ENCODE measurements at regions not wholly inside any gene's neighbourhood (a gene's known extent, or its start where the extent isn't known, plus 50 kb on each side); places are given as distances from the start of the nearest gene placed in this dataset.

DNA sequence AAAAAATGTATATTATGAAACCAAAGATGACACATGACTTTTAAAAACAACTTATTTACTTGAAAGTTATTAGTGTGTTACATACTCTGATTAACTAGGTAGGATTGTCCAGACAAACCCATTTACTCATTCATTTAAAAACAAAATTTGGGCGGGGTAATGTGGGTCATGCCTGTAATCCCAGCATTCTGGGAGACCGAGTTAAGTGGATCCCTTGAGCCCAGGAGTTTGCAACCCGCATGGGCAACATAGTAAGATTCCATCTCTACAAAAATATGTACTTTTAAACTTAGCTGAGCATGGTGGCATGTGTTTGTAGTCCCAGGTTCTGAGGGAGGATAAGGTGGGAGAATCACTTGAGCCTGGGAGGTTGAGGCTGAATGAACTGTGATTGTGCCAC, 1414.7 kb downstream of the PLA2G4A start:
- DNase-seq: no peak

DNA sequence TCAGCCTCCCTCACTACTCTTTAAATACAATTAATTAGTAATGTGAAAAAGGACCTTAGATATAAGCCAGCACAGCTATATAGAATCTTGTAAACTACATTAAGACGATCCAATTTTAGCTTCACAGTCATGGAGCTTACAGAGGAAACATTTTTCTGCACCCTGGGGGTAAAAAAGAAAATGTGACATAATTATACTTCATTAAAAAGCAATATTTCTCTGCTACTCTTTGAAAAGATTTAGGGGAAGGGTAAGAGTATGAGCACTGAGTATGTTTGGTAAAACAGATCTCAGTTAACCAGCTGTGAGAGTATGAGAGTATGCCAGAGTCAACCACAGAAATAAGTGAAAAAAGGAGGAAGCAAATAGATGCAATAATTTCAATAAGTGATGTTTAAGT, 1415.9 kb downstream of the PLA2G4A start:
- no peak for DNase-seq

- no peak for DNase-seq
Measured at GRCh38 chr1:188247255-188247654, 1418.5 kb downstream of the PLA2G4A start.

- no peak for DNase-seq
Measured at GRCh38 chr1:188249811-188250210, 1421.1 kb downstream of the PLA2G4A start.

- no peak for DNase-seq
Measured at GRCh38 chr1:188251036-188251435, 1422.3 kb downstream of the PLA2G4A start.

GRCh38 chr1:188261849-188262248, 1433.1 kb downstream of the PLA2G4A start:
- DNase-seq: no peak

DNA sequence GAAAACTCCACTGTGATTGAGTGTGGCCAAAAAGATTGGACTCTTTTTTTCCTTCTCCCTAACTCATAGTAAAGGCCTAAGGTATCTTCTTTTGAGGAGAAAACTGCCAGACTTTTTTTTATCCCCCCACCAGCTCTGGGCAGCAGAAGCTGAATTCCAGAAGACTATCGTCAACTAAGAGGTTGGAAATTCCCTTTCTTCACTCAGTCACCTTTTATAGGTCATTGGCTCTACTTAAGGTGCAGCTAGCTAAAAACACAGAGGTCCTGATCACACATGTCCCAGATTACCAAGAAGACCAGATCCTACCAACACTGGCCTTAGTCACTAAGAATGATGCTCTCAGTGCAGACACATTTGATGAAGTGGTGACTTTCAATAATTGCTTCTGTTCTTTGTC, 1441.2 kb downstream of the PLA2G4A start:
- DNase-seq: no peak

GRCh38 chr1:188270497-188270896, 1441.7 kb downstream of the PLA2G4A start:
- no peak for DNase-seq

DNA sequence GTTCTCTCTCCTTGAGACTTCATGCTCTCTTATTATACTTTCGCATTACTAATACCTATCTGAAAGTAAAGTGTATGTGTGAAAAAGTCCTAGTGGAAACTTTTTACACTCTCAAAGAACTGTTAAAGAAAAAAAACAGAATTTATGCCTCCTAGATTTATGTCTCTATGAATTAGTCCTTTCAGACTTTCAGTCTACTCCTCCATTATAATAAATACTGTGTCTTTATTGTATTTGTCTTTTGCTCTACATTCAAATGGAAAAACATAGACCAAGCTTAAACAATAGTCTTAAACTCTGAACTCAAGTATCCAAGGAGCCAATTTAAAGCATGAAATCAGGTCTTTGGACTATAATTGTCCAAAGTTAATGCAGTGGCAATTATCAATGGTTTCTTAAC, 1449.0 kb downstream of the PLA2G4A start:
- DNase-seq: no peak

DNA sequence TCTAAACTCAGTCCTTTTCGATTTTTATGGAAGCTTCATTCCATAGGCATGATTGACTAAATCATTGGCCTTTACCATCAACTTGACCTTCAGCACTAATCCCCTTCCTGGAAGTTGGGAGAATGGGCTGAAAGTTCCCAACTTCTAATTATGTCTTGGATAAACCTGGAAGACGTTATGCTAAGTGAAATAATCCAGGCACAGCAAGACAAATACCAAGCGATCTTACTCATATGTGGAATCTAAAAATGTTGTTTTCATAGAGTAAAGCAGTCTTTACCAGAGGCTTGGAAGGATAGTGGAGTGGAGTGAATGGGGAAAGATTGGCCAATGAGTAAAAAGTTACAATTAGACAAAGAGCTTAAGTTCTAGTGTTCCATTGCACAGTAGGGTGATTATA, 1453.2 kb downstream of the PLA2G4A start:
- no peak for DNase-seq

DNA sequence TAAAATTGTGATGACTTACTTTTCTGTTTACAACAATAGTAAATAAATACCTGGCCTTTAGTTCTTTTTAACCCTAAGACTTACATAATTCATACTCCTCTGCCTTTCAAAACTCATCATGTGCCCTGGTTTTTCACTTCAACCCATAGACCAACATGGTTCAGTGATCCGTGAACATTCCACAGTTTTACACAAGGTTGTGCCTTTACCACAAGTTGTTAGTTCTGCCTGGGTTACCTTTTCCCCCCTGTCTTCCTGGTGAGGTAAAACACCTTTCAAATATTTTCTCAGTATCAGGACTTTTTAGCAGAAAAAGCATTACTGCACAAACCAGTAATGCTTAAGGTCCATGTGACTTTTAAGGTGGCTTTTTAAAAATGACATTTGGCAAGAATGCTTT, 1466.4 kb downstream of the PLA2G4A start:
- DNase-seq: no peak

GRCh38 chr1:188302746-188303145, 1474.0 kb downstream of the PLA2G4A start:
- DNase-seq: no peak

GRCh38 chr1:188314557-188315137, 1485.9 kb downstream of the PLA2G4A start:
- no peak for DNase-seq

GRCh38 chr1:188317894-188318293, 1489.1 kb downstream of the PLA2G4A start:
- no peak for DNase-seq

DNA sequence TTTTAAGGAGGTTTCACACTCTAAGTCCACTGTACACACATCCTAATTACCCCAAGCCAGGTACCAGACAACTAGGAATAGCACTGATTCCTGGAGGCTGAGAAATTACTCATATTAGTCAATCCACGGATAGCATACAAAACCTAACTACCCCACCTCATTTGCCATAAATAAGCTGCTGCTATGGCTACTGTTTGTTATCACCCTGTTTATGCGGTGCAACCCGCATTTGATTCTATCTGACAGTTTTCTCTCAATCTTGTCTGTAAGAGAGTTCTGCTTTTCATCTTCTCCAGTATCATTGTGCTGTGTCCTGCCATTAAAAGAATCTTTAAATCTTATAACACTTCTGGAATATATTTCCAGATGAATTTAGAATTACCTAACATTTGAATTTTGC, 1496.5 kb downstream of the PLA2G4A start:
- DNase-seq: no peak

DNA sequence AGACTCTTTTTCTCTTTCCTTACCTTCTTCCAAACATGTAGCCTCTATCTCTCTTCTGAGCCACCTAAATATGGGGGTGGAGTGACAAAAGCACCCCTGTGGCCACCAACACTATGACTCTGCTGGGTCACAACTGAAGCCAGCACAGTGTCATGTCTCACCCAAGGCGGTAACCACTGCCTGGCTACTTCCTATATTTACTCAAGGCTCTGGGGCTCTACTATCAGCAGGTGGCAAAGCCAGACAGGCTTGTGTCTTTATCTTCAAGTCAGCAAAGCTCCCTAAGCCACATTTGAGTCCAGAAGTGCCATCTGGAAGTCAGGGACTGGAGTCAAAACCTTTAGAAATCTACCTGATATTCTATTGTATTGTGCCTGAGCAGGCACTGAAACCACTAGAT, 1515.2 kb downstream of the PLA2G4A start:
- DNase-seq: no peak

GRCh38 chr1:188350104-188350503, 1521.4 kb downstream of the PLA2G4A start:
- DNase-seq: no peak

GRCh38 chr1:188355082-188355481, 1526.3 kb downstream of the PLA2G4A start:
- DNase-seq: no peak

DNA sequence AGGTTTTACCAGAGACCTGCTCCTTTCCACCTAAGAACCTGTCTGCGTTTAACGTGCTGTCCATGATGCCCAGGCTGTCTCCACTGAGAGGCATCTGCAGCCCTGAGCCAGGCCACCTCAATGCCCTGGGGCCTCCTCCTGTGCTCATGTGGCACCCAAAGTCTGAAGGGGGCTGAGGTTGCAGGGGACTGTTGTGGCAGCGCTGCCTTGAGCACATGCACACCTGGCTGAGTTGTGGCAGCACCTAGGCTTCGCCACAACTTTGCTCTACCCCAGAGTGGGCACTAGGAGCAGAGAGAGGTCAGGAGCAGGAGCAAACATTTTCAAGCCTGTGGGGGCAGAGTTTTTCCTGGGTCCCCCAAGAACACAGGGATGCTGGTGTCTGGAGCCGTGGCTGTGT, 1527.1 kb downstream of the PLA2G4A start:
- DNase-seq: no peak

DNA sequence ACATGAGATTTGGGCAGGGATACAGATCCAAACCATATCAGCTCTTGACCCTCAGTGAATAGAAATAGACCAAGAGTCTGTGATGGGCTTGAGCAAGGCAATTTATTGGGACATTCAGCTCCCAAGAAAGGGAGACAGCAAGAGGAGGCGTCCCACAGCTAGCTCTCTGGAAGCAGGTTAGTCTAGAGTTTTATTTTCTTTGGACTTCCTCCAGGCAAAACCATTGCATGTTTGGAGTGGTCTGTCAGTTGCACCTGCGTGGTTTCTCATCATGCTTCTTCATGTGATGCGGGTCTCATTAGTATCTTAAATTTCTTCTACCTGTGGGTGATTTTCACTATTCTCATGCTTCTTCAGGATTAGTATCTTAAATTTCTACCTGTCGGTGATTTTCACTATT, 1530.6 kb downstream of the PLA2G4A start:
- no peak for DNase-seq

DNA sequence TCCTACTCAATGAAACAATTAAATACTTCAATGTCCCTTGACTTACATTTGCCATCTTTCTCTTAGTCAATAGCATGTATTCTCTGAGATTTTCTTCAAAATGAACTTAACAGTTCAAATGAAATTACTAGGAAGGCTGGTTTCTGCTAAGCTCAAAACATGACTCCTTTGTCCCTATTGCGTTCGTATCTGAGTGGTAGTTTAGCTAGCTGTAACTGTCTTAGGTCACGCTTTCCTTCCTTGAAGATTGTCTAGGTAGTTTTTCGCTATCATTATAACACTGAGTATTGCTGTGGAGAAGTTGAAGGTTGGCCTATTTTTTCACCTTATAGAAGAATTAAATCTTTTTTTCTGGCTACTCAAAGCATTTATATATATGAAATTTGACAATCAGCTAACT, 1535.2 kb downstream of the PLA2G4A start:
- no peak for DNase-seq

DNA sequence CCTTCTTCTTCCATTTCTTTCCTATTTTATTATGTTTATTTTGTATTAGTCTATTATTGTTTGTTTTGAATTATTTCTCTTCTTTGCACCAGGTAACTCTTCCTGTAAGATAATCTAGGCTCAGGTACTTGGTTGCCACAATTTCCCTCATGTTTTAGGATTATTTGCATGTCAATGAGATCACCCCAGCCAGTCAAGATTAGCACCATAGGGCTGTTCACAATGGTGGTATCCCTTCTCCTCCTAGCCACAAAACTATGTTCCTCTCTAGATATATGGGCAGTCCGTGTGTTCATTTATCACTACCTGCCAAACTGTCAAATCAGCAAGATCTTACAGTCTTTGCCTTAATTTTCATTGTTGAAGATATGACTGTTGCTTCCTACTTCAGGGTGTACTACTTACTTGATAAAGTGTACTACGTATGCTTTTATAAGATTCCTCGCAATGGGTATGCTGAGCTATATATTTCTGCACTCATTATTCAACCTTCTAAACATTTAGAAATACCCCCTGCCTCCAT, 1536.2 kb downstream of the PLA2G4A start:
- no peak for DNase-seq

DNA sequence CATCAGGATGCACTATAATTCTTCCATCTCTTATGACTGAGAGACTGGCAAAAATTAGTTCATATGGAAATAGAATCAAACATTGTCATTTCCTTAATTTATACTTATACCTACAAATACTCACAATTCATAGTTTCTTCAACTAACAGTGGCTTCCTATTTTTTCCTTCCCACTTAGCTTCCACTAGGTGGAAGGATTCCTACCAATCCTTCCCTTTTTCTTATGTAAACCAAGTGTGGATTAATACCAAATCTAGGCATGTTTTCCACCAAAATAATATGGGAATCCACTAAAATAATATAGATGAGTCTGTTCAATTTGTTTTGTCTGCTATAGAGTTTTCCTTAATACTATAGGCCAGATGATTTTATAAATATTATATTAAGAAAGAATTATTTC, 1537.1 kb downstream of the PLA2G4A start:
- no peak for DNase-seq

DNA sequence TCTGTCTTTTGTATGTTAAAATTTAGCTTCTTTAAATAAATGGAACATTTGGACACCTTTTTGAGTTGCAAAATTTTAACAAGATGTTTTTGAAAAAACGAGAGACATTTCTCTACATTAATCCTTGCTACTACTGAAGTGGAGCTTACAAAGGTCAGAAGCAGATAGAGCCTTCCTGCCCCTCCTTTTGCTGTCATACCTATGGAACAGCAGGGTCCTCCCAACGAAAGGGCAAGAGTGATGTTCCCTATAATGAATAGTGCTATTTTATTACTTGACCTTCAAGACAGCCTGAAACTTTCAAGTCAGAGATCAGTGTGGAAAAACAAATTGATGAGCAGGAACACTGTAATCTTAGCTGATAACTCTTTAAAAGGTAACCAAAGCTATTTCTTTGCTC, 1538.9 kb downstream of the PLA2G4A start:
- no peak for DNase-seq

DNA sequence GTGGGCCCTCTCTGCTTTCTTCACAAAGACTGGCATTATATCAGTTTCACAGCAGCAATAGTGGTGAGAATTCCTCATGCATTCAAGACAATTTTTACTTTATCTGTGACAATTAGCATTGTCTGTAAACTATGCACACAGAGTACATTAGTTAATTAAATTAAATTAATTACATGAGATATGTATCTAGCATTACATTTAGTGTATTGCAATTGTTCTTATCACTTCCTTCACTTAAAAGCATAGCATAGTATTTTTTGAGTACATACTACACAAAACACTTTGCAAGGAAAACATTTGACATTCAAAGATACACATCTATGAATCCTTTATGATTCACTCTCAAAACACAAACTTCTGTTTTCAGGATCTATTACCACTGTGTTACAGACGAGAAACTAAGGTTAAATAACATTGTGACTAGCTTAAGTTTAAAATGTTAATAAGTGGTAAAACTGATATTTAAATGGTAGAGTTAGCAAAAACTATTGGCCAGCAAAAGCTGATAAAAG, 1542.6 kb downstream of the PLA2G4A start:
- no peak for DNase-seq

Data from CD4-positive, alpha-beta T cell treated with Interleukin-17A for 4 hours (primary cell).